Neuronal stem cell (in vitro differentiated cells): ENCODE measurements at regions not wholly inside any gene's neighbourhood (a gene's known extent, or its start where the extent isn't known, plus 50 kb on each side); places are given as distances from the start of the nearest gene placed in this dataset.
A peak's percentile ranks its signal among the peaks of the same experiment; 100 is the strongest.

ENCODE experiments used
- DNase-seq: peaks from one replicate; pipeline ENCODE4 v3.0.0-alpha.2; 2013; ENCODE audit warnings: low spot score
- H2AFZ ChIP-seq: one replicate; pipeline ENCODE4 v1.6.1; 2013; ENCODE audit warnings: mild to moderate bottlenecking, low read length, inconsistent platforms
- H2AK5ac ChIP-seq: 2 replicates; pipeline ENCODE4 v1.6.1; 2013; ENCODE audit warnings: low read depth, mild to moderate bottlenecking, inconsistent platforms, low read length, moderate library complexity, mixed read lengths
- H2BK120ac ChIP-seq: 2 replicates; pipeline ENCODE4 v1.6.1; 2013; ENCODE audit warnings: low read depth, mild to moderate bottlenecking, inconsistent platforms, low read length, moderate library complexity, mixed read lengths
- H2BK12ac ChIP-seq: one replicate; pipeline ENCODE4 v1.6.1; 2013; ENCODE audit warnings: low read length, inconsistent platforms
- H2BK15ac ChIP-seq: 2 replicates; pipeline ENCODE4 v1.6.1; 2013; ENCODE audit warnings: mild to moderate bottlenecking, low read length, inconsistent platforms, mixed read lengths
- H2BK5ac ChIP-seq: one replicate; pipeline ENCODE4 v1.6.1; 2013; ENCODE audit warnings: inconsistent platforms, mild to moderate bottlenecking, low read length, moderate library complexity
- H3K14ac ChIP-seq: one replicate; pipeline ENCODE4 v1.6.1; 2013; ENCODE audit warnings: low read length, inconsistent platforms
- H3K18ac ChIP-seq: 2 replicates; pipeline ENCODE4 v1.6.1; 2013; ENCODE audit warnings: low read length, inconsistent platforms
- H3K23ac ChIP-seq: 2 replicates; pipeline ENCODE4 v1.6.1; 2013; ENCODE audit warnings: low read depth, mild to moderate bottlenecking, mixed read lengths, low read length, inconsistent platforms; ENCODE audit not compliant: poor library complexity
- H3K27ac ChIP-seq: replicated peaks from 3 replicates; pipeline ENCODE4 v1.5.1; 2013; ENCODE audit warnings: low read length, inconsistent platforms
- H3K27me3 ChIP-seq, 3 experiments: 2 replicates each; pipeline ENCODE4 v1.6.1; 2013; ENCODE audit warnings: low read length in 3 of 3, mild to moderate bottlenecking in 2 of 3, inconsistent platforms in 1 of 3, low read depth in 1 of 3, mixed read lengths in 1 of 3, moderate library complexity in 1 of 3; ENCODE audit not compliant: control insufficient read depth in 3 of 3, insufficient read depth in 3 of 3
- H3K36me3 ChIP-seq, 2 donors: replicated peaks in 1 of 2; 2 replicates each; pipeline ENCODE4 v1.6.1; 2013; ENCODE audit warnings: low read length in 2 of 2; ENCODE audit not compliant: control insufficient read depth in 2 of 2, insufficient read depth in 2 of 2
- H3K4ac ChIP-seq: 2 replicates; pipeline ENCODE4 v1.6.1; 2013; ENCODE audit warnings: inconsistent platforms, mild to moderate bottlenecking, low read length, moderate library complexity
- H3K4me1 ChIP-seq, 2 donors: 1 replicate in 1 of 2; 2 replicates in 1 of 2; pipeline ENCODE4 v1.6.1; 2013; ENCODE audit warnings: low read length in 2 of 2, low read depth in 1 of 2; ENCODE audit not compliant: control insufficient read depth in 2 of 2, insufficient read depth in 1 of 2
- H3K4me2 ChIP-seq: one replicate; pipeline ENCODE4 v1.6.1; 2013; ENCODE audit warnings: mild to moderate bottlenecking, low read length, inconsistent platforms; ENCODE audit not compliant: insufficient read depth, poor library complexity, severe bottlenecking
- H3K4me3 ChIP-seq, 2 donors: 2 replicates each; pipeline ENCODE4 v1.5.1; 2013; ENCODE audit warnings: low read length in 2 of 2, mild to moderate bottlenecking in 2 of 2, inconsistent platforms in 1 of 2, moderate library complexity in 1 of 2
- H3K79me1 ChIP-seq: one replicate; pipeline ENCODE4 v1.6.1; 2013; ENCODE audit warnings: low read depth, mild to moderate bottlenecking, inconsistent platforms, low read length, moderate library complexity
- H3K9ac ChIP-seq: one replicate; pipeline ENCODE4 v1.6.1; 2013; ENCODE audit warnings: mild to moderate bottlenecking, low read depth, low read length, inconsistent platforms; ENCODE audit not compliant: poor library complexity
- H3K9me3 ChIP-seq, 2 donors: replicated peaks in 1 of 2; 2 replicates each; pipeline versions ENCODE3 to v1.6.1; 2013; ENCODE audit warnings: low read length in 2 of 2, mild to moderate bottlenecking in 2 of 2, inconsistent platforms in 1 of 2, low read depth in 1 of 2, mixed read lengths in 1 of 2, moderate library complexity in 1 of 2; ENCODE audit not compliant: control insufficient read depth in 2 of 2, insufficient read depth in 1 of 2
- H4K8ac ChIP-seq: one replicate; pipeline ENCODE4 v1.6.1; 2013; ENCODE audit warnings: low read depth, mild to moderate bottlenecking, inconsistent platforms, low read length, moderate library complexity
- H4K91ac ChIP-seq: one replicate; pipeline ENCODE4 v1.6.1; 2013; ENCODE audit warnings: low read length, low read depth, mild to moderate bottlenecking, inconsistent platforms; ENCODE audit not compliant: poor library complexity
- WGBS, 2 donors: extraction: QIAGEN DNeasy Blood & Tissue Kit; methylation state at CpG; one replicate each; pipeline ENCODE4 v1.1.7; 2013; ENCODE audit warnings: missing lambda C conversion rate in 2 of 2, mixed read lengths in 1 of 2; ENCODE audit not compliant: insufficient read length in 2 of 2, insufficient replicate concordance in 1 of 2; ENCODE audit errors: extremely low coverage in 2 of 2; 5-methylcytosine and 5-hydroxymethylcytosine counted together

GRCh38 chr10:94173594-94173993, 179.9 kb downstream of the PLCE1 start:
- Histone ChIP-seq H3K27ac (no peak overlapping the region), H3K4me1 (no peaks in the 10 kb centered on the region), H3K23ac (no peak overlapping the region), H3K4me2 (no peak overlapping the region), H3K27me3 (no peaks in the 10 kb centered on the region), H2AK5ac (no peak overlapping the region), H2BK120ac (no peak overlapping the region), H3K79me1 (no peaks in the 10 kb centered on the region), H4K8ac (no peak overlapping the region), H3K4ac (no peak overlapping the region), H4K91ac (no peak overlapping the region), H2AFZ (no peak overlapping the region), H3K18ac (no peak overlapping the region), H3K9me3 (no peaks in the 10 kb centered on the region), H3K4me3 (no peak overlapping the region), H2BK12ac (no peak overlapping the region), H3K9ac (no peak overlapping the region), H3K36me3 (no peaks in the 10 kb centered on the region), H2BK15ac (no peak overlapping the region), H2BK5ac (no peak overlapping the region), H3K14ac (no peak overlapping the region)
- WGBS, 2 donors, result no CpG with 5 or more reads among the region's 3 CpGs
- DNase-seq, result no peak

GRCh38 chr10:94174838-94175237, 181.1 kb downstream of the PLCE1 start:
- Histone ChIP-seq H3K9me3 (no peaks in the 10 kb centered on the region), H3K4me2 (no peak overlapping the region), H3K4me1 (no peaks in the 10 kb centered on the region), H4K8ac (no peak overlapping the region), H3K27me3 (no peaks in the 10 kb centered on the region), H2BK15ac (no peak overlapping the region), H3K4me3 (no peak overlapping the region), H3K4ac (no peak overlapping the region), H2AK5ac (no peak overlapping the region), H3K14ac (no peak overlapping the region), H3K9ac (no peak overlapping the region), H3K18ac (no peak overlapping the region), H3K36me3 (no peaks in the 10 kb centered on the region), H2BK5ac (no peak overlapping the region), H2BK12ac (no peak overlapping the region), H3K27ac (no peak overlapping the region), H2BK120ac (no peak overlapping the region), H3K79me1 (no peaks in the 10 kb centered on the region), H2AFZ (no peak overlapping the region), H4K91ac (no peak overlapping the region), H3K23ac (no peak overlapping the region)
- no peak for DNase-seq

- Histone ChIP-seq H3K18ac (no peak overlapping the region), H3K79me1 (no peaks in the 10 kb centered on the region), H3K4me3 (no peak overlapping the region), H3K27ac (no peak overlapping the region), H3K9ac (no peak overlapping the region), H3K27me3 (no peaks in the 10 kb centered on the region), H3K23ac (no peak overlapping the region), H3K4me2 (no peak overlapping the region), H4K8ac (no peak overlapping the region), H3K4ac (no peak overlapping the region), H2AFZ (no peak overlapping the region), H4K91ac (no peak overlapping the region), H3K36me3 (no peaks in the 10 kb centered on the region), H3K14ac (no peak overlapping the region), H2BK5ac (no peak overlapping the region), H2BK12ac (no peak overlapping the region), H3K4me1 (peaks cover 0 to 7% of the 10 kb centered on the region in 2 donors), H2BK120ac (no peak overlapping the region), H2BK15ac (no peak overlapping the region), H2AK5ac (no peak overlapping the region), H3K9me3 (no peaks in the 10 kb centered on the region)
- DNase-seq, result no peak
- WGBS, 2 donors, result no CpG with 5 or more reads among the region's 5 CpGs
These were observed 184.1 kb downstream of the NOC3L start for GRCh38 chr10:94178475-94179253.

- no peak overlapping the region for H2BK120ac ChIP-seq
- peak; percentile 8 for DNase-seq
- H3K9ac ChIP-seq, result no peak overlapping the region
- no peak overlapping the region for H2BK15ac ChIP-seq
- H3K4ac ChIP-seq, result no peak overlapping the region
- no peak overlapping the region for H3K18ac ChIP-seq
- H3K79me1 ChIP-seq, result no peaks in the 10 kb centered on the region
- no peak overlapping the region for H3K4me2 ChIP-seq
- no peak overlapping the region for H2BK12ac ChIP-seq
- H3K27me3 ChIP-seq, result no peaks in the 10 kb centered on the region
- WGBS, 2 donors, result no CpG with 5 or more reads among the region's 2 CpGs
- no peak overlapping the region for H2AFZ ChIP-seq
- no peak overlapping the region for H4K8ac ChIP-seq
- H3K23ac ChIP-seq, result no peak overlapping the region
- H3K36me3 ChIP-seq, result no peaks in the 10 kb centered on the region
- H3K4me1 ChIP-seq, result peaks cover 0 to 7% of the 10 kb centered on the region in 2 donors
- H3K9me3 ChIP-seq, result no peaks in the 10 kb centered on the region
- H3K14ac ChIP-seq, result no peak overlapping the region
- no peak overlapping the region for H2BK5ac ChIP-seq
- H3K4me3 ChIP-seq, result no peak overlapping the region
- H2AK5ac ChIP-seq, result no peak overlapping the region
- H4K91ac ChIP-seq, result no peak overlapping the region
- no peak overlapping the region for H3K27ac ChIP-seq
These were observed 182.2 kb downstream of the NOC3L start for GRCh38 chr10:94180576-94180975.
